Uterus (tissue), 3 donors: ENCODE measurements at regions not wholly inside any gene's neighbourhood (a gene's known extent, or its start where the extent isn't known, plus 50 kb on each side); places are given as distances from the start of the nearest gene placed in this dataset.

ENCODE experiments used
- DNase-seq, 2 donors: peaks; one replicate each; pipeline ENCODE4 v3.0.0-alpha.2; 2019 to 2020
- H3K27ac ChIP-seq, 2 donors: fragments of 200-600 bp; sonication (generic); 1 replicate in 1 of 2; 2 replicates in 1 of 2; pipeline ENCODE4 v1.5.1; 2016 to 2018
- H3K27me3 ChIP-seq, 2 donors: fragments of 200-600 bp; sonication (generic); one replicate each; pipeline ENCODE4 v1.5.1; 2018 to 2019; ENCODE audit warnings: control low read depth in 1 of 2
- H3K36me3 ChIP-seq, 2 donors: fragments of 200-600 bp; sonication (generic); one replicate each; pipeline ENCODE4 v1.5.1; 2019; ENCODE audit warnings: control low read depth in 1 of 2
- H3K4me1 ChIP-seq, 2 donors: fragments of 200-600 bp; sonication (generic); one replicate each; pipeline ENCODE4 v1.5.1; 2018 to 2019; ENCODE audit warnings: control low read depth in 1 of 2
- H3K4me3 ChIP-seq, 2 donors: fragments of 200-600 bp; sonication (generic); 1 replicate in 1 of 2; 2 replicates in 1 of 2; pipeline ENCODE4 v1.5.1; 2018 to 2019; ENCODE audit warnings: mild to moderate bottlenecking in 1 of 2
- H3K9me3 ChIP-seq, 2 donors: fragments of 200-600 bp; sonication (generic); one replicate each; pipeline ENCODE4 v1.5.1; 2019; ENCODE audit warnings: control low read depth in 1 of 2
- POLR2A ChIP-seq, 2 donors: fragments of 450-650 bp; IDR thresholded peaks; one replicate each; pipeline ENCODE4 v1.6.1; 2016; ENCODE audit warnings: antibody characterized with exemption in 2 of 2, mild to moderate bottlenecking in 1 of 2, moderate library complexity in 1 of 2
- intact Hi-C: fragments of 100-400 bp; cut with DNase I; formaldehyde crosslinking; loops from one replicate; pipeline ENCODE4 v1.15.1; 2023; ENCODE audit warnings: low total_unique reads
- TF ChIP-seq, protein P1 (sequence below), 4 experiments: fragments of 200-600 bp in 2 of 4; fragments of 450-650 bp in 2 of 4; sonication (generic) in 2 of 4; IDR thresholded peaks; one replicate each; pipeline ENCODE4 v1.5.1; 2016 to 2019; ENCODE audit warnings: antibody characterized with exemption in 4 of 4, mild to moderate bottlenecking in 2 of 4, moderate library complexity in 1 of 4
- donor health status: DM: yes; HTN: yes; CAD: no.

DNA sequence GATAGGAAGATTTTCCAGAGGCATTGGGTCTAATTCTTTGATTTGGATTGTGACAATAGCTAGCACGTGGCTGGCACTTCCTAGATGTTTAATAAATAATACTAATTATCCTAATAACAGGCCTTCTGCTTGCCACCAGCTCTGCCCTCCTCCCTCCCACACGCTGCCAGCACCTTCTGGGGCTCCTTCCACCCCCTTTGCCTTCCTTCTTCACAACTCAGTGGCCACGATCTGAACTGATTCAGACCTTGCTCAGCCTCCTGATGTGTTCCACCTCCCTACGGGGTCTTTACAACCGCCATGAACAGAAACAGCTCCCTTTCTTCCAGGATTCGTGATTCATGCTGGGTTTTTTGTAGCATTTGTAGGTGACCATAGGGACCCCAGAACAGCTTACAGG, 310.3 kb upstream of the HS6ST1 start:
- Histone ChIP-seq H3K9me3 (no peaks in the 10 kb centered on the region), H3K27ac (no peak overlapping the region), H3K4me1 (no peaks in the 10 kb centered on the region), H3K27me3 (no peaks in the 10 kb centered on the region), H3K36me3 (no peaks in the 10 kb centered on the region), H3K4me3 (no peak overlapping the region)
- intact Hi-C loops = no loop called here
- TF ChIP-seq POLR2A (IDR thresholded peaks at IDR 0.05) = no peak
- TF ChIP-seq, protein P1, sequence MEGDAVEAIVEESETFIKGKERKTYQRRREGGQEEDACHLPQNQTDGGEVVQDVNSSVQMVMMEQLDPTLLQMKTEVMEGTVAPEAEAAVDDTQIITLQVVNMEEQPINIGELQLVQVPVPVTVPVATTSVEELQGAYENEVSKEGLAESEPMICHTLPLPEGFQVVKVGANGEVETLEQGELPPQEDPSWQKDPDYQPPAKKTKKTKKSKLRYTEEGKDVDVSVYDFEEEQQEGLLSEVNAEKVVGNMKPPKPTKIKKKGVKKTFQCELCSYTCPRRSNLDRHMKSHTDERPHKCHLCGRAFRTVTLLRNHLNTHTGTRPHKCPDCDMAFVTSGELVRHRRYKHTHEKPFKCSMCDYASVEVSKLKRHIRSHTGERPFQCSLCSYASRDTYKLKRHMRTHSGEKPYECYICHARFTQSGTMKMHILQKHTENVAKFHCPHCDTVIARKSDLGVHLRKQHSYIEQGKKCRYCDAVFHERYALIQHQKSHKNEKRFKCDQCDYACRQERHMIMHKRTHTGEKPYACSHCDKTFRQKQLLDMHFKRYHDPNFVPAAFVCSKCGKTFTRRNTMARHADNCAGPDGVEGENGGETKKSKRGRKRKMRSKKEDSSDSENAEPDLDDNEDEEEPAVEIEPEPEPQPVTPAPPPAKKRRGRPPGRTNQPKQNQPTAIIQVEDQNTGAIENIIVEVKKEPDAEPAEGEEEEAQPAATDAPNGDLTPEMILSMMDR (IDR thresholded peaks at IDR 0.05) = no peak
- DNase-seq = no peak

DNA sequence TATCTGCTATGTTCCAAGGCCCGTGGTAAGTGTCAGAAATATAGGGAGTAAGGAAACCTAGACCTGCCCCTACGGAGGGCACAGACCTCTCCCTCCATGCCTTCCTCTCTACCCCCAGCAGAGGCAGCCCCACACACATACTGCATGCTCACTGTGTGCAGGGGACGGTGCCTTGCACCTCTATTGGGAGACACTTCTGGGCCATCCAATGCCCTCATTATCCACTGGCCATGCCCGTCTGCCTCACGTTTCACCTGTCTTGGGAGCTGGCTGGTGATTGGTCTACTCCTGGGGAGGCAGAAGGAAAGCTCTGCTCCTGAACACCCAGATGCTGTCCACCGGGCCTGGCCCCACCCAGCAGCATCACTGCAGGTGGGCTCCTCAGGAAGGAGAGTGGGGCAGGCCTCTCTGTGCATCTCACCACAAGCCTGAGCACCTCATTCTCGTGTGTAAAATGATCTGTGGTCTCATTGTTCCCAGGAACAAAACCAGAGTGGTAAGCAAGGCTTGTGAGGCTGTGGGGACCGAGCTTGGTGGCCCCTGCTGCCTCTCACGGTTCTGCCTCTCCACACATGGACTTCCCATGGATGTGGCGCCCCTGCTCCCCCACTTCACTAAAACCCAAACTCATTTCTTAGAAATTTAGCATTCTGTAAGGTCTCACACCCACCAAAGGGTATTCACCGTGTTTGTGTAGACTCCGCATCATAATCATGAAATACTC, 312.5 kb upstream of the HS6ST1 start:
- intact Hi-C loops = no loop called here
- DNase-seq = no peak

DNA sequence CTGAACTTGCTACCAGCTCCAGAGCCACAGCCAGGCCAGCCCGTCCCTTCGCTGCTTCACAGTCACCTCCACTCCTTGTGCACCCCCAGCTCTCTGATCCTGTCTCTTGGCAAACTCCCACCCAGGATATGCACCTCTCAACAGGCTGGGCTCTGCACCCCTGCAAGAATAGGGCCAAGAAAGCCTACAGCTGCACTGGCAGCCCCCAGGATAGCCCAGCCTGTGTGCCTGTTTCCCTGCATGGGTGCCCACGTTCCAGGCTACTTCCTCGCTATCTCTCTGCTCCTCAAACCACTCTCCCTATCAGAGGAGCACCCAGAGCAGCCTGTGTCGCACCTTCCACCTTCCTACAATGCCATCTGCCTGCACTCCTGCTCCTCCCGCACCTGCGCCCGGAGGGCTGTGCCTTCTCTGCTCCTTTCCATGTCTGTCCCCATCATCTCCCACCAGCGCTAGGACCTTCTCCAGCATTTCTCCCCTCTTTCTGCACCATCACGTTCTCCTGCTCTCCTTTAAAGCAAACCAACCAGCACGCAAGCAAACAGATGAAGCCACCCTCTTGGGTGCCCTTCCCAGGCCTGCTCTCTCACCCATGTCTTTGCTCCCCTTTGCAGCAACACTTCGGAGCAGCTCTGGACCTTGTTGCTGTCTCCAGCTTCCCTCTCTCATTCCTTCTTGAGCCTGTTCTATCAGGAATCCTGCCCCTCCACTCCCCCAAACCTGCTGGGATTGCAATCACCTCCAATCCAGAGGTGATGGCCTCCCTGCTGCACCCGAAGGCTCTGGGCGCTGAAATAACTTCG, 313.2 kb upstream of the HS6ST1 start:
- no peaks in the 10 kb centered on the region for H3K9me3 ChIP-seq
- H3K27me3 ChIP-seq = no peaks in the 10 kb centered on the region
- intact Hi-C loops = no loop called here
- H3K36me3 ChIP-seq = no peaks in the 10 kb centered on the region
- DNase-seq = no peak
- TF ChIP-seq POLR2A (IDR thresholded peaks at IDR 0.05) = no peak
- TF ChIP-seq, protein P1 (IDR thresholded peaks at IDR 0.05) = no peak
- H3K4me3 ChIP-seq = no peak overlapping the region
- H3K27ac ChIP-seq = no peak overlapping the region
- H3K4me1 ChIP-seq = no peaks in the 10 kb centered on the region

More for the DNA sequence above, 312.5 kb upstream of the HS6ST1 start:
- H3K27ac ChIP-seq = no peak overlapping the region
- H3K4me3 ChIP-seq = no peak overlapping the region
- H3K27me3 ChIP-seq = no peaks in the 10 kb centered on the region
- H3K36me3 ChIP-seq = no peaks in the 10 kb centered on the region
- TF ChIP-seq, protein P1 (IDR thresholded peaks at IDR 0.05) = no peak
- no peak for TF ChIP-seq POLR2A (IDR thresholded peaks at IDR 0.05)
- H3K4me1 ChIP-seq = no peaks in the 10 kb centered on the region
- no peaks in the 10 kb centered on the region for H3K9me3 ChIP-seq

DNA sequence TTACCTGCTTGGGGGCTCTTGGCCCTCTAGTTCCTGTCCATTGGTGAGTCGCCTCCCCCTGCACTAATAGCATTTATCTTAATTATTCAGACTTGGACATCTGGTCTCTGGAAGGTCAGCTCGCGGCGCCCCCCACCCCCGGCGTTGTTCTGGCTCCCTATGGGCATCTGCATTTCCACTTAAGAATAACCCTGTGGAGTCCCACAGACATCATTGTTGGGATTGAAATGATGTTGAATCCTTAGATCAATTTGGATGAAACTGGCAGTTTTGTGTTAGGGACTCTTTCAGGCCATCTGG, 313.8 kb upstream of the HS6ST1 start:
- no peak overlapping the region for H3K27ac ChIP-seq
- no peak overlapping the region for H3K4me3 ChIP-seq
- H3K36me3 ChIP-seq = no peaks in the 10 kb centered on the region
- H3K4me1 ChIP-seq = no peaks in the 10 kb centered on the region
- TF ChIP-seq, protein P1 (IDR thresholded peaks at IDR 0.05) = no peak
- no peak for TF ChIP-seq POLR2A (IDR thresholded peaks at IDR 0.05)
- H3K9me3 ChIP-seq = no peaks in the 10 kb centered on the region
- intact Hi-C loops = no loop called here
- H3K27me3 ChIP-seq = no peaks in the 10 kb centered on the region
- no peak for DNase-seq

DNA sequence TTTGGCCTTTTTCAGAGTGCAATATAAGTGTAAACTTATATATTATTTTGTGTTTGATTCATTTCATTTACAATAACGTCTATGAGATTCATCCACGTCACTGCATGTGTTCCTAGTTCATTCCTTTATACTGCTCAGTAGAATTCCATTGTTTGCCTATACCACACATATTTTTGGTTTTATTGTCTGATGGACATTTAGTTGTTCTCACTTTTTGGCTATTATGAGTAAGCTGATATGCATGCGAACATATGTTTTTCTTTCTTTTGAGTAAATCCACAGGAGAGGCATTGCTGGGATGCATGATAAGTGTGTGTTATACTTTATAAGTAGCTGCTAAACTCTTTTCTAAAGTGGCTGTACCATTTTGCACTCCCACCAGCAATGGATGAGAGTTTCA, 314.8 kb upstream of the HS6ST1 start:
- Histone ChIP-seq H3K9me3 (no peaks in the 10 kb centered on the region), H3K4me1 (no peaks in the 10 kb centered on the region), H3K36me3 (no peaks in the 10 kb centered on the region), H3K27ac (no peak overlapping the region), H3K27me3 (no peaks in the 10 kb centered on the region), H3K4me3 (no peak overlapping the region)
- no peak for DNase-seq
- TF ChIP-seq, protein P1 (IDR thresholded peaks at IDR 0.05) = no peak
- intact Hi-C loops = no loop called here
